ENCODE measurements at regions not wholly inside any gene's neighbourhood (a gene's known extent, or its start where the extent isn't known, plus 50 kb on each side); places are given as distances from the start of the nearest gene placed in this dataset.

GRCh38 chr20:57959018-57959417 is 249.2 kb upstream of the PMEPA1 start:
- TF ChIP-seq CTCF (conservative IDR thresholded peaks at IDR 0.05; ENCODE audit: low read length) (no peak), EZH2phosphoT487 (IDR thresholded peaks at IDR 0.05; ENCODE audit: borderline replicate concordance, low read depth, low read length) (no peak)

Data from OCI-LY7 (cell line).